GM13977 (cell line): ENCODE measurements at regions not wholly inside any gene's neighbourhood (a gene's known extent, or its start where the extent isn't known, plus 50 kb on each side); places are given as distances from the start of the nearest gene placed in this dataset.
"Not testable (repeated sequence)": the region's sequence is repeated elsewhere in the genome, so short reads cannot be mapped to it uniquely, and the experiment has no call there.

ENCODE experiments used
- DNase-seq: peaks from one replicate; pipeline ENCODE4 v3.0.0; 2012; ENCODE audit warnings: low spot score
- in situ Hi-C: fragments of 300-500 bp; cut with MboI; formaldehyde crosslinking; loops from one replicate; pipeline ENCODE4 v1.12.0; 2022; ENCODE audit warnings: low sequenced_read_pairs, low pct_unique_long_range_greater_than_20kb, mixed read lengths, inconsistent platforms; ENCODE audit not compliant: unreplicated experiment
- TF ChIP-seq, protein P1 (sequence below): IDR thresholded peaks from 2 replicates; pipeline ENCODE4 v1.5.1; 2012; ENCODE audit warnings: mild to moderate bottlenecking, control low read depth; ENCODE audit not compliant: insufficient read depth; ENCODE audit errors: extremely low read depth, missing control alignments

DNA sequence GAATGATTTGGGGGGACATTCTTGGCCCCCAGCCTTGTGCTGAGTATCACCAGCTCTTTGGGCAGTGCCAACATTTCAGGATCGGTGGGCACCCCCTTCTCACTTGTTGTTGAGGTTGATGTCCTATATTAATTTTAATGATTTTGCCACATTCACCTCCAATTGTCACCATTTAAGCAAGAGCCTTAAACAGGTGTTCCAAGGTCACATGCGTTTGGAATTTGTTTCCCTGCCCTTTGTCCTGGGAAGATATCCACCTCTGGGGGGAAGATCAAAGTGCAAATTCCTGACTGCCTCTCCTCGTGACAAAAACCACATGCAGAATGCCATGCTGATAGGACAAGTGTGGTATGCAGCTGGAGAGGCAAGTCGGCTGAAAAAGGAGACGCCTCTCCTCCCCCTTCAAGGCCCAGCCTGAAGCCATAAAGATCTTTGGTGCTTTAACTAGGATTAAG lies 72.5 kb upstream of the ID2 start:
- no peak for DNase-seq
- in situ Hi-C loops: no loop called here
- TF ChIP-seq, protein P1, sequence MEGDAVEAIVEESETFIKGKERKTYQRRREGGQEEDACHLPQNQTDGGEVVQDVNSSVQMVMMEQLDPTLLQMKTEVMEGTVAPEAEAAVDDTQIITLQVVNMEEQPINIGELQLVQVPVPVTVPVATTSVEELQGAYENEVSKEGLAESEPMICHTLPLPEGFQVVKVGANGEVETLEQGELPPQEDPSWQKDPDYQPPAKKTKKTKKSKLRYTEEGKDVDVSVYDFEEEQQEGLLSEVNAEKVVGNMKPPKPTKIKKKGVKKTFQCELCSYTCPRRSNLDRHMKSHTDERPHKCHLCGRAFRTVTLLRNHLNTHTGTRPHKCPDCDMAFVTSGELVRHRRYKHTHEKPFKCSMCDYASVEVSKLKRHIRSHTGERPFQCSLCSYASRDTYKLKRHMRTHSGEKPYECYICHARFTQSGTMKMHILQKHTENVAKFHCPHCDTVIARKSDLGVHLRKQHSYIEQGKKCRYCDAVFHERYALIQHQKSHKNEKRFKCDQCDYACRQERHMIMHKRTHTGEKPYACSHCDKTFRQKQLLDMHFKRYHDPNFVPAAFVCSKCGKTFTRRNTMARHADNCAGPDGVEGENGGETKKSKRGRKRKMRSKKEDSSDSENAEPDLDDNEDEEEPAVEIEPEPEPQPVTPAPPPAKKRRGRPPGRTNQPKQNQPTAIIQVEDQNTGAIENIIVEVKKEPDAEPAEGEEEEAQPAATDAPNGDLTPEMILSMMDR: no peak

DNA sequence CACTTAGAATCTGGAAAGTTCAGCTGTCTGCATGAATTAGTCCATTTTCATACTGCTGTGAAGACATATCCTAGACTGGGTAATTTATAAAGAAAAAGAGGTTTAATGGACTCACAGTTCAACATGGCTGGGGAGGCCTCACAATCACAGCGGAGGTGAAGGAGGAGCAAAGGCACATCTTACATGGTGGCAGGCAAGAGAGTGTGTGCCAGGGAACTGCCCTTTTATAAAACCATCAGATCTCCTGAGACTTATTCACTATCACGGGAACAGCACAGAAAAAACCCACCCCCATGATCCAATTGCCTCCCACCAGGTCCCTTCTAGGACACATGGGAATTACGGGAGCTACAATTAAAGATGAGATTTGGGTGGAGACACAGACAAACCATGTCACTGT lies 71.1 kb upstream of the ID2 start:
- in situ Hi-C loops, DNase-seq: not testable (repeated sequence)

DNA sequence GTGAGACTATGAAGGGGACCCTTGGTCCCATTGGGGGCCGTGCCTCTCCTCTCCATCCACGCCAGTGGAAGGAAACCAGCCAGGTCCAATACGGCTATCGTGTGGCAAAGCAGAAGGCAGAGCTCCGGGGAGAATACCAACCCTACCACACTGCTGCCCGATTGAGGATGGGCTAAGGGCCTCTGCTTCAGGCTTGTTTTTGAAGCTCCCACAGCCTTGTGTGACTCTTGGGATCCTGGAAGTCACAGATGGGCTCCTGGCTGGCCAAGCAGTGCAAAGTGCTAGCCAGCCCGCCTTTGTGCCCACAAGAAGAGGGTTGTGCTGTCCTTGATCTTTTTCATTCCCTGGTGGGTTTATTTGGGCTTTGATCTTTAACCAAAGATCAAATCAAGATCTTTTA lies 70.6 kb upstream of the ID2 start:
- no peak for DNase-seq
- TF ChIP-seq, protein P1: no peak
- in situ Hi-C loops: no loop called here

DNA sequence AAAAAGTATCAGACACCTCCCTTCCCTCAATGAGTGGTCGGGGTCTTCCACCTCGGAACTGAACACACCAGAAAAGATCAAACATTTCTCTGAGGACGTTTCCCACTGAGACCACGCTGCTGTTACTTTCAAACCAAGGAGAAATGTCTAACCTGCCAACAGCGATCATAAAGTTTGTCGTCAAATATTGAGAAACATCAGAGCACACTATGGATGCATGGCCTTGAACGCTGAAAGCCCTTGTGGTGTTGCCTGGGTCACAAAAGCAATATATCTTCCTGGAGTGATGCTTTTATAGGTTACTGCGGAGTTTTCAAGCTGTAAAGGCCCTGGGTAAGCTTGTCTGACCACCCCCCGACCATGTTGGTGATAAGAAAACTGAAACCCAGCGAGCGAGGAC lies 70.2 kb upstream of the ID2 start:
- no peak for DNase-seq
- TF ChIP-seq, protein P1: no peak
- in situ Hi-C loops: no loop called here

DNA sequence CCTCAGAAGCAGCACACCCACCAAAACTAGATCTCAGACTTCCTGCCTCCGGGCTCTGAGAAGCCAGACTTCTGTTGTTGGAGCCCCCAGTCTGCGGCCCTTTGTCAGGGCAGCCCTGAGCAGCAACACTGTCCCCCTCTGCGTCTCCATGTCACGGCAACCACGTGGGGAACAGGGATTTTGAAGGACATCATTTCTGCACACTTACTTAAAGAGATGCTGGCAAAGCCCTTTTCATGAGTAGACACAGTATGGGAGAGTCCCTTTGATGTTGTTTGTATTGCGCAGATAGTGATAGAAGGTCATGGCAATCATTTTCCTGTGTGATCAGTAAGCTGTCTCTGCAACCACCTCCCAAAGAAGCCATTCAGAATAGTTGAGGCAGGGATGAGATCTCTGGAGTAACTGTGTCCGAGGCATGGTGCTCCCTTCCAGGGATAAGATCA lies 69.1 kb upstream of the ID2 start:
- TF ChIP-seq, protein P1: no peak
- no peak for DNase-seq
- in situ Hi-C loops: no loop called here

DNA sequence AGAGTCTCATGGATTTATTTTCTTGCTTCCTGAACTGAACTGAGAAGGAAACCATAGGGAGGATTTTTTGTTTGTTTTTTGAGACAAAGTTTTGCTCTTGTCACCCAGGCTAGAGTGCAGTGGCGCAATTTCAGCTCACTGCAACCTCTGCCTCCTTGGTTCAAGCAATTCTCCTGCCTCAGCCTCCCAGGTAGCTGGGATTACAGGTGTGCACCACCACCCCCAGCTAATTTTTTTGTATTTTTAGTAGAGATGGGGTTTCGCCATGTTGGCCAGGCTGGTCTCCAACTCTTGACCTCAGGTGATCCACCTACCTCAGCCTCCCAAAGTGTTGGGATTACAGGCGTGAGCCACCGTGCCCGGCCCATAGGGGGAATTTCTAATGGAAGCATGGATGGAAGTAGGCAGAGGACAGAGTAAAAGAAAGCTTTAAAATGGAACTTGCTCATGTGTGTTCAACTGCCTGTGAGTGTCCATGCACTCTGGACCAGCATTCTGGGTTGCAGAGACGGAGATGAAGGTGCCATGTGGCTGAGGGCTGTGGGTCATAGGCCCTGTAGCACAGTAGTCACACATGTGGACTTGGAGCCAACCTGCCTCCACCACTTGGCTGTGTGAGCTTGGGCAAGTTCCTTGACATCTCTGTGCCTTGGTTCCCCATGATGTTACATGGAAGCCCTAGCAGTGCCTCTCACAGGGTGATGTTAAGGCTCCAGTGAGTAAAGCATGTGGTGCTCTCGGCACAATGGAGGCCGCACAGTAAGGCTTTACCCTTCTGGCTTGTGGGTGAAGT lies 68.5 kb upstream of the ID2 start:
- DNase-seq, in situ Hi-C loops: not testable (repeated sequence)

DNA sequence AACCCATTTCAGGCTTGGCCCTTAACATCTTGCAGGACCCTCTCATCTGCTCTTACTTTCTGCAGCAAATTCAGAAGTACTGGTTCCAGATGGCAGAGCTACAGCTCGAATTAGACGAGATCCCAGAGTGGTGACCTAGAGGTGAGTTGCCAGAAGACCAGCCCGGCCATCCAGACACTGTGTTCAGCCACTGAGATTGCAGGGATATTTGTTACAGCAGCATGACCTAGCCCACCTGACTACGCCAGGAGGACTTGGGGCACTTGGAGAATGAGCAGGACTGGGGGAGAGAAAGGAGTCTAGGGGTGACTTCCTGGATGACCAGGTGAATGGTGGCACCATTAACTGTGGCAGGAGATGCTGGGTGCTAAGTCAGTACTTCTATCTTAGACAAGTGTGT lies 67.2 kb upstream of the ID2 start:
- in situ Hi-C loops: no loop called here
- TF ChIP-seq, protein P1: no peak

DNA sequence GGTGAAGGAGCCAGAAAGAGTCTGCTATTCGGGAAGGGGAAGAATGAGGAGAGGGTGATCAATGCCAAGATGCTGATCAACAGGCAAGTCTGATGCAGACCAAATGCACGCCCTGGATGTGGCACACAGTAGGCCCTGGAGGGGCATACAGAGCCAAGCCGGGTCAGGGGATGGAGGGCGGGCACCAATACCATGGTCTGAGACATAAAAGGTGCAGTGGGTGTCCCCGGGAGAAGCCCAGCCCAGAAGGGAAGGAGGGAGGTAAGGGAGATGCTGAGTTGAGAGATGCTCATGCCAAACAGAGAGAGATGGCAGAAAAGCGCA lies 66.6 kb upstream of the ID2 start:
- no peak for DNase-seq
- in situ Hi-C loops: no loop called here
- TF ChIP-seq, protein P1: no peak

More for the DNA sequence above, 67.2 kb upstream of the ID2 start:
- no peak for DNase-seq
